Activated naive CD8-positive, alpha-beta T cell treated with anti-CD3 and anti-CD28 coated beads, Interleukin-2, amount 50 U/mL, for 24 hours (primary cell): ENCODE measurements at regions not wholly inside any gene's neighbourhood (a gene's known extent, or its start where the extent isn't known, plus 50 kb on each side); places are given as distances from the start of the nearest gene placed in this dataset.

Experiments
- ATAC-seq: fragments of 150-1000 bp; cut with Tn5 transposase; one replicate; pipeline ENCODE4 v1.10.0; 2021
- DNase-seq: peaks from one replicate; pipeline ENCODE4 v3.0.0; 2021
- H3K27ac Mint-ChIP-seq: one replicate; pipeline ENCODE4 v1.8.0; 2021; ENCODE audit warnings: mild to moderate bottlenecking, mixed read lengths
- H3K27me3 Mint-ChIP-seq: one replicate; pipeline ENCODE4 v1.8.0; 2021; ENCODE audit warnings: mixed read lengths
- H3K36me3 Mint-ChIP-seq: one replicate; pipeline ENCODE4 v1.8.0; 2021; ENCODE audit warnings: low read depth, mixed read lengths
- H3K4me1 Mint-ChIP-seq: one replicate; pipeline ENCODE4 v1.8.0; 2021; ENCODE audit warnings: mixed read lengths
- H3K4me3 Mint-ChIP-seq: one replicate; pipeline ENCODE4 v1.8.0; 2021; ENCODE audit warnings: mild to moderate bottlenecking, moderate library complexity, mixed read lengths
- H3K9me3 Mint-ChIP-seq: one replicate; pipeline ENCODE4 v1.8.0; 2021; ENCODE audit warnings: mixed read lengths

GRCh38 chr4:181465826-181466225 is 777.4 kb upstream of the TENM3 start:
- Mint-ChIP-seq H3K9me3 (peaks cover 7% of the 10 kb centered on the region), H3K36me3 (no peaks in the 10 kb centered on the region), H3K4me1 (no peaks in the 10 kb centered on the region), H3K27me3 (no peaks in the 10 kb centered on the region), H3K27ac (no peak overlapping the region), H3K4me3 (no peak overlapping the region)
- DNase-seq (no peak), ATAC-seq (no peak)

DNA sequence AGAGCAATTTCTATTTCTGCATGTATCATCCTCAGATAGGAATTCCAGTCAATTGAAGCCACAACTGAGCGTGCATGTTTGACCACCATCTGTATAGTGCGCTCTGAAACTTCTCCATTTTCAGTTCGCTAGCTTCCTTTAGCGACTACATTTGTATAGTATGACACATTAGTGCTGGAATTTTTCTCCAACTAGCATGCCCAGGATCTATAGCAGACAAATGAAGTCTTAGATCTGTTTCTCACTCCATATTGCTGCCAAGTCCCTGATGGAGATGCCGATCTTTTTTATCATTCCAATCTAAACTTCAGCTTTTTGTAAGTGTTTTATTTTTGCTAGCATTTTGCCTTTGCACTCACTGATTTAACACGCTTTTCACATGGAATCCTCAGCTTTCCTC is 774.8 kb upstream of the TENM3 start:
- Mint-ChIP-seq H3K4me1 (no peaks in the 10 kb centered on the region), H3K4me3 (no peak overlapping the region), H3K27me3 (no peaks in the 10 kb centered on the region), H3K36me3 (no peaks in the 10 kb centered on the region), H3K9me3 (no peaks in the 10 kb centered on the region), H3K27ac (no peak overlapping the region)
- ATAC-seq (no peak), DNase-seq (no peak)

DNA sequence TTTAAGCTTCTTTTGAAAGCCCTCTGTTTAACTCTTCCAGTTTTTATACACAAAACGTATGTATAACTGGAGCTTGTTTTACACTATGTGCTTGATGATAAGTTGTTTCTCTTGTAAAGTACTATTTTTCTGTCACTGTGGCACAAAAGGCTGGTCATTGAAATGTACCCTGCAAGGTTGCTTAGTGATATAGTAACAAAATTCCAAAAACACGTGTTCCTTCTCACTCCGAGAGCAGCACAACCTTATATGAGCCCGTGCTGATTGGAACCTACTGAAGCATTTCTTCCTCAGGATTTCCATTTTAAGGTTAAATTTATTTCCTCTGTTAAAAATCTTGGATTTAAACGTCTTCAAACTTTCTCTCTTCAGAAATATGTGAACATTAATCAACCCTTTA is 772.9 kb upstream of the TENM3 start:
- Mint-ChIP-seq H3K4me3 (no peak overlapping the region), H3K4me1 (no peaks in the 10 kb centered on the region), H3K27me3 (no peaks in the 10 kb centered on the region), H3K27ac (no peak overlapping the region), H3K9me3 (no peaks in the 10 kb centered on the region), H3K36me3 (no peaks in the 10 kb centered on the region)
- ATAC-seq (no peak), DNase-seq (no peak)

- ATAC-seq (no peak), DNase-seq (no peak)
- Mint-ChIP-seq H3K27ac (no peak overlapping the region), H3K36me3 (no peaks in the 10 kb centered on the region), H3K27me3 (no peaks in the 10 kb centered on the region), H3K4me3 (no peak overlapping the region), H3K4me1 (no peaks in the 10 kb centered on the region), H3K9me3 (no peaks in the 10 kb centered on the region)
Measured at GRCh38 chr4:181475359-181475758, 767.8 kb upstream of the TENM3 start.

DNA sequence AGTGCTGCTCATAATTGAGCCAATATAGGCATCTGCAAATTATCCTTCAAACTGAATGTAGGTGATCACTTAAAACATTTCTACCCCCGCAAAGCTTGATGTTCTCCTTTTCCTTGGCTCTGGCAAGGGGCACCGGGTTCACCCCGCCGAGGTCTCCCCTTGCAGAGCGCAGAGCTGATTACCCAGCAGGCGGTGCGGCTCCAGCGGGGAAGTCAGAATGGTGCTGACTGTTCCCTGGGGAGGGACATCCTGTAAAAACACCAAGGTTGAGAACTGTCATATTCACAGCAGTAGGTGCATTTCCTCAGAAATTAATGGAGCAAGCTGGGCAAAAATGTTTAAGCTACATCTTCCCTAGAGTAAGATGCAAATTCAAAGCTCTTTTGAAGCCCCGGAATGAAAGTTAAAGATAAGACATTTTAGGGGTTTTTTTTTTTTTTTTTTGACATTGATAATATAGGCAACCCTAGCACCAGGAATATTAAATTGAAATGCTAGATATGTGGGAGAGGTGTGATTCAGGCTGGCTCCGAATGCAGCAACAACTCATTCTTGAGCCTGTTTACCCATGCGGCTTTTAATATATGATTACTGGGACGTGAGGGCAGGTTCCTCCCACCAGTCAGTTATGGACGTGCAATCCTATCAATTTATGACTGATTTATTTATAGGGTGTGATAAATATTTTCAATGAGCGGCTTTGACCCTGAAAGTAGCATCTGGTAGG is 767.3 kb upstream of the TENM3 start:
- no peaks in the 10 kb centered on the region for H3K27me3 Mint-ChIP-seq
- no peaks in the 10 kb centered on the region for H3K4me1 Mint-ChIP-seq
- DNase-seq (no peak), ATAC-seq (no peak)
- H3K4me3 Mint-ChIP-seq = no peak overlapping the region
- no peaks in the 10 kb centered on the region for H3K9me3 Mint-ChIP-seq
- no peak overlapping the region for H3K27ac Mint-ChIP-seq
- no peaks in the 10 kb centered on the region for H3K36me3 Mint-ChIP-seq

DNA sequence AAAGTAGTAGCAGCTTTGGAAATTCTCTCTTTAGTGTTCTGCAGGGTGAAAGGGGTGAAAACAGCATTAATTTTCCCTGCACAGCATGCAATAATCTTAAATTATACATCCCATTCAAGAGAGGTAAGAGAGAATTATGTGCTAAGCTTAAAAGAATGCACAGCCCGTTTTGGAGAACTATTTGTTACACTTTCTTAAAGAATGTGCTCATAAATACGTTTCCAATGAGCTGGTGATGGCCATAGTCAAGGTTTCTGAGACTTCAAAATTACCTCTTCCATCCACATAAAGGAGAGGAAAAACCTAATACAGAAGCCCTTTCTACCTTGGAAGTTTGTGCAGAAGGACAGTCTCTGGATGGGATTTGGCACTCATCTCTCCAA is 766.7 kb upstream of the TENM3 start:
- Mint-ChIP-seq H3K27me3 (no peaks in the 10 kb centered on the region), H3K4me1 (no peaks in the 10 kb centered on the region), H3K27ac (no peak overlapping the region), H3K4me3 (no peak overlapping the region), H3K9me3 (no peaks in the 10 kb centered on the region), H3K36me3 (no peaks in the 10 kb centered on the region)
- DNase-seq (no peak), ATAC-seq (no peak)

DNA sequence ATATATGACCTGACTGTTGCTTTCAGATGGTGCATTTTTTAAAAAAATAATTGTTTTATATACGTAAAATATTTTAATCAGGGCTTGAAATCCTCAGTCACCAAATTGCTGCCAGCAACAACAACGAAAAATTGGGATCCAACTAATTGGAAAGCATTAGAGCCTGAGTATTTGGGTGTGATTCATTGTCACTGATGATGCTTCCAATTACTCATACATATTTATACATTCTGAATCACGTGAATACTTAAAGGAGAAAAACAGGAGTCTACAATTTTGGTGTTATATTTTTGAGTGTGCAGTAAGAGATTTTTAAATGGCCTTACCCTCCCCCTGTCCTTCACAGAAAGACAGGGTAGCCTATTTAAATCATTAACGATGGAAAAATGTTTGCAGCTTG is 765.6 kb upstream of the TENM3 start:
- no peaks in the 10 kb centered on the region for H3K9me3 Mint-ChIP-seq
- no peaks in the 10 kb centered on the region for H3K27me3 Mint-ChIP-seq
- no peak for ATAC-seq
- H3K4me1 Mint-ChIP-seq = no peaks in the 10 kb centered on the region
- H3K27ac Mint-ChIP-seq = no peak overlapping the region
- no peaks in the 10 kb centered on the region for H3K36me3 Mint-ChIP-seq
- DNase-seq = no peak
- no peak overlapping the region for H3K4me3 Mint-ChIP-seq

DNA sequence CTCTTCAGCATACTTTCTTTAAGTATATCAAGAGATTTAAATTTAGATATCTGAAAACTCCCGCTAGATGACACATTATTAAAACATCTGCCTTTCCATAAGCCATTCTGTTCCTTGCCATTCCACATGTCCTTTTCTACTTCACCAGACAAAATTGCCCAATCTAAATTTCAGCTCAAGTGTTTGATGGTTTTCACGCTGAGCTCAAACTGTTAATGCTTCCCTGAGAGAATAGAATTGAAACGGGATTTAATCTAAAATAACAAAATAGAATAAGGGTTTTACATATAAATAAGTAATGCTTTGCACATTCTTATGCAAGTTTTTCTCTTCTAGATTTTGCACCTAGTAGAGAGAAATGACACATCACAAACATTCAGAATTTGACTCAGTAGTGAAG is 764.5 kb upstream of the TENM3 start:
- DNase-seq (no peak), ATAC-seq (no peak)
- Mint-ChIP-seq H3K9me3 (no peaks in the 10 kb centered on the region), H3K4me3 (no peak overlapping the region), H3K27ac (no peak overlapping the region), H3K36me3 (no peaks in the 10 kb centered on the region), H3K4me1 (no peaks in the 10 kb centered on the region), H3K27me3 (no peaks in the 10 kb centered on the region)

GRCh38 chr4:181479141-181479540 is 764.1 kb upstream of the TENM3 start:
- H3K4me3 Mint-ChIP-seq = no peak overlapping the region
- no peak for ATAC-seq
- DNase-seq = no peak
- H3K36me3 Mint-ChIP-seq = no peaks in the 10 kb centered on the region
- no peaks in the 10 kb centered on the region for H3K4me1 Mint-ChIP-seq
- H3K9me3 Mint-ChIP-seq = no peaks in the 10 kb centered on the region
- H3K27me3 Mint-ChIP-seq = no peaks in the 10 kb centered on the region
- no peak overlapping the region for H3K27ac Mint-ChIP-seq

DNA sequence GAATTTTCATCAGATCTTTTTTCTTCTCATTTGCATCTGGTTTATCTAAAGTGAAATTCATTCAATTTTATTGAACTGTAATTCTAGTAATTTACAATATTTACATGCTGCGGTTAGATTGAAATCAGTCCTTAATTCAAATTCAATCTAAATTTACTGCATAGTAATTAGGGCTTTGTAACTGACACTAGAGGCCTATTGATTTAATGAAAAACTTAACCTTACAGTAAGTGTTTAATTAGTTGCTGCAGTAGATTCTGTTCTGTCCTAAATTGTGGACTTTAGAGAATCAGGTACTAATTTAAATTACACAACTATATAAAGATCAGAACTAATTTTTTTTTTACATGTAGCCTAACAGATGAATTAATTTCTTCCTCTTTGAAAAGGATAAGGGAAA is 758.8 kb upstream of the TENM3 start:
- Mint-ChIP-seq H3K9me3 (no peaks in the 10 kb centered on the region), H3K4me3 (no peak overlapping the region)

GRCh38 chr4:181488926-181489325 is 754.3 kb upstream of the TENM3 start:
- Mint-ChIP-seq H3K27ac (no peak overlapping the region), H3K4me1 (no peaks in the 10 kb centered on the region), H3K27me3 (no peaks in the 10 kb centered on the region), H3K4me3 (no peak overlapping the region), H3K9me3 (no peaks in the 10 kb centered on the region), H3K36me3 (no peaks in the 10 kb centered on the region)
- no peak for ATAC-seq
- DNase-seq = no peak

More for the DNA sequence above, 758.8 kb upstream of the TENM3 start:
- ATAC-seq (no peak), DNase-seq (no peak)
- Mint-ChIP-seq H3K36me3 (no peaks in the 10 kb centered on the region), H3K27me3 (no peaks in the 10 kb centered on the region), H3K27ac (no peak overlapping the region), H3K4me1 (no peaks in the 10 kb centered on the region)

DNA sequence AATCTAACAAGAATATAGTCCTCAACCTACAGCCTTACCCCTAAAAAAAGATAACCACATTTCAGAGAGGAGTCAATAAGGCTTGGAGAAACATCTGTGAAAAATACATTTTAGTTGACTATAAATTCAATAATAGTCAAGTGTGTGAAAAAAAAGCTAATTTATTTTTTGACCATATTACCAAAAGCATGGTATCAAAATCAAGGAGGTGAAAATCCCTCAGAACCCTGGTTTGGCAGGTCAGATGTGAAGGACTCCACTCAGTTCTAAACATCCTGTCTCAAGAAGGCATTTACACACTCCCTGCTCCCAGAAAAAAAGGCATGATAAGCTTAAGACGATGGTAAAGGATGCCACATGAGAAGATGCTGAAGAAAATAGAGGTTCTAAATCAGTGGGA is 745.1 kb upstream of the TENM3 start:
- H3K27ac Mint-ChIP-seq = no peak overlapping the region
- DNase-seq (no peak), ATAC-seq (no peak)
- H3K27me3 Mint-ChIP-seq = no peaks in the 10 kb centered on the region
- no peak overlapping the region for H3K4me3 Mint-ChIP-seq
- H3K9me3 Mint-ChIP-seq = peaks cover 5% of the 10 kb centered on the region
- H3K36me3 Mint-ChIP-seq = no peaks in the 10 kb centered on the region
- H3K4me1 Mint-ChIP-seq = no peaks in the 10 kb centered on the region

DNA sequence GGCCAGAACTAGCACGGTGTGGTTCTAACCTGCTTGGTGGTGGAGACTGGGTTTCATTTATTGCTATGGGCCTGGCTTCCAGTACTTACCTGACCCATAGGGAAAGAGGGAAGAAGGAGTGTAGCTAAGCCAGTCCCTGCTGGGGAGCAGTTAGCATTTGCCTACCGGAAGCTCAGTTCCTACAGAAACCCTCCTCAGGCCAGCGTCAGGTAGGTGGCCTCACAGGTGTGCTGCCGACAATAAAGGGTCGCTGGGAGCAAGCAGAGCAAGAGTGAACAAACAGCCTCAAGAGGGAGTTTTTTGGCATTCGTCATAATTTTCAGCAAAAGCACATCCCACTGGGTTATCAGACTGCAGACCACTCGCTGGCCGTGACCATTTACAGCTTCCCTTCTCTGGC is 740.6 kb upstream of the TENM3 start:
- no peak for DNase-seq
- no peak overlapping the region for H3K4me3 Mint-ChIP-seq
- H3K27me3 Mint-ChIP-seq = no peaks in the 10 kb centered on the region
- no peaks in the 10 kb centered on the region for H3K4me1 Mint-ChIP-seq
- H3K27ac Mint-ChIP-seq = no peak overlapping the region
- H3K36me3 Mint-ChIP-seq = no peaks in the 10 kb centered on the region
- no peak for ATAC-seq
- peaks cover 5% of the 10 kb centered on the region for H3K9me3 Mint-ChIP-seq

GRCh38 chr4:181503687-181504390 is 739.4 kb upstream of the TENM3 start:
- Mint-ChIP-seq H3K27me3 (no peaks in the 10 kb centered on the region), H3K36me3 (no peaks in the 10 kb centered on the region), H3K4me1 (no peaks in the 10 kb centered on the region), H3K9me3 (peaks cover 5% of the 10 kb centered on the region), H3K4me3 (no peak overlapping the region), H3K27ac (no peak overlapping the region)
- ATAC-seq (no peak), DNase-seq (no peak)

- Mint-ChIP-seq H3K36me3 (no peaks in the 10 kb centered on the region), H3K9me3 (no peaks in the 10 kb centered on the region), H3K4me3 (no peak overlapping the region), H3K27ac (no peak overlapping the region), H3K4me1 (no peaks in the 10 kb centered on the region), H3K27me3 (no peaks in the 10 kb centered on the region)
- DNase-seq (no peak), ATAC-seq (no peak)
Measured at GRCh38 chr4:181504924-181505323, 738.3 kb upstream of the TENM3 start.
